Dermis blood vessel endothelial cell (primary cell): ENCODE measurements at regions not wholly inside any gene's neighbourhood (a gene's known extent, or its start where the extent isn't known, plus 50 kb on each side); places are given as distances from the start of the nearest gene placed in this dataset.
"Not testable (repeated sequence)": the region's sequence is repeated elsewhere in the genome, so short reads cannot be mapped to it uniquely, and the experiment has no call there.

Experiments
- DNase-seq: peaks from one replicate; pipeline ENCODE4 v3.0.0; 2010

DNA sequence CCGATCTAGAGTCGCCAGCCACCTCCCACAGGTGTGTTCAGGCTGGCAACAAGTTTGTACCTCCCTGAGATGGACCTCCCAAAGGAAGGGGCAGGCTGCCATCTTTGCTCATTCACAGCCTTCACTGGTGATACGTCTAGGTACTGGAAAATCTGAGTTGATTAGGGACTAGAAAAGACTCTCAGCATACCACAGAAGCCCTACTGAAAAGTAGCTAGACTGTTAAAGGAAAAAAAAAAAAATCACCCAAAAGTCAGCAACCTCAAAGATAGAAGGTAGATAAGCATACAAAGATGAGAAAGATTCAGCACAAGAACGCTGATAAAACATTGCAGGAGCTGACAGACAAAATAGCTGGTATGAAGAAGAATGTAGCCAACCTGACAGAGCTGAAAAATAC lies 128.6 kb upstream of the WDR75 start:
- no peak for DNase-seq

DNA sequence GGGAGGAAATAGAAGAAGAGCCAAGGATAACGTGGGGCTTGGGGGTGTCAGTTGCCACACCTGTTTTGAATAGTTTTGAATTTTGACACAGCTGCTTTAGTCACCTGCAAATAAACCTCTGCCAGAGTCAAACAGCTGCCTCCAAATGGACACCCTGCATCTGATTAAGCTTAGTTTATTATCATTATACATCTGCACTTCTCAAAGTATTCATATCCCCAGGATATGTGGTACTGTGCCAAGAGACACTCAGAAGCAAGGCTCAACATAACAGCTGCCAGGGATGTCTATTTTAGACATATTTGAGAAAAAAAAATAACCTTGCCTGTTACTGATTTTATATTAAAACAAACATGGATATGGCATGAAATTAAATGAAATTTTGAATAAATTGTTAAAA lies 122.5 kb upstream of the WDR75 start:
- DNase-seq: no peak

DNA sequence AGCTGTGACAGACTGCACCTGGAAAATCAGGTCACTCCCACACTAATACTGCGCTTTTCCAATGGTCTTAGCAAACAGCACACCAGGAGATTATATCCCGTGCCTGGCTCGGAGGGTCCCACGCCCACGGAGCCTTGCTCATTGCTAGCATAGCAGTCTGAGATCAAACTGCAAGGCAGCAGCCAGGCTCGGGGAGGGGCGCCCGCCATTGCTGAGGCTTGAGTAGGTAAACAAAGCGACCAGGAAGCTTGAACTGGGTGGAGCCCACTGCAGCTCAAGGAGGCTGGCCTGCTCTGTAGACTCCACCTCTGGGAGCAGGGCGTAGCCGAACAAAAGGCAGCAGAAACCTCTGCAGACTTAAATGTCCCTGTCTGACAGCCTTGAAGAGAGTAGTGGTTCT lies 121.8 kb upstream of the WDR75 start:
- not testable (repeated sequence) for DNase-seq

DNA sequence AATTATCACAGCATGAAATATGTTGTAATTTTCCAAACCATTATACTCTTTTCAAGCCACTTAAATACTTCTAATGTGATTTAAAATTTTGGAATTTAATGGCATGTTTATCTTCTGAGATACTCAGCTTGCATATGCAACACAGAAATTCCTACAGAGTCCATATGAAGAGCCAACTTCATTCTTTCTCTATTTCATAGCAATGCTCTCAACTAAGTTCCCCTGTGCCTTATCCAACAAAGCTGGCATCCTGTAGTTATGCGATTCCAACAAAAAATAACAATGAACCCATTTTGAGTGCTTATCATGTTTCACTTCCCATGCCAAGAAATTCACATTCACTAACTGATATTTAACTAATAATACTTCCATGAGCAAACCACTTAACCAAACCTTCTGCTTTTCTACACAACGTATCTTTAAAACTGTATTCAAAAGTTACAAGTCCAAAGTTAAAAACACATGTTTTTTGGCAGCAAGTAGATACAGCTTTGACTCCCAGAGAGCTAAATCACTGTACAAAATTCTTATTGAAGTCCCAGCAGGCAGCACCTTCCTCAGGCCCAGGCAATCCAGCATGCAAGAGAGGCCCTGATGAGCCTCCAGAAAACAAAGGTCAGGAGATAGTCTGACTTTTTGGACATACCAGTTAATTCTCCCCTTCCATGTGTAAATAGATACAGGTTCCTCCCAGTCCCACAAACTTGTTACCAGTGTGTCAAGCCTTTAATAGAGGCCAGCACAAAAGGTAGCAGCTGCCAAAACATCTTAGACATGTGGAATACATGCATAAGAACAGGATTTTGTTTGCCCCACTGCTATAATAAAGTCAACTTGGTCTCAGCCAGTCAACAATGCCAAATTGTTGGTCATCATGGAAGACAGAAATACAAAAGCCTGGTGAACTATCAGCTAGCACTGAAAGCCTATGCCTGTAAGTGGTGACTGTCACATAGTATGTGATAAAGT lies 113.1 kb upstream of the WDR75 start:
- DNase-seq: peak; percentile 53

DNA sequence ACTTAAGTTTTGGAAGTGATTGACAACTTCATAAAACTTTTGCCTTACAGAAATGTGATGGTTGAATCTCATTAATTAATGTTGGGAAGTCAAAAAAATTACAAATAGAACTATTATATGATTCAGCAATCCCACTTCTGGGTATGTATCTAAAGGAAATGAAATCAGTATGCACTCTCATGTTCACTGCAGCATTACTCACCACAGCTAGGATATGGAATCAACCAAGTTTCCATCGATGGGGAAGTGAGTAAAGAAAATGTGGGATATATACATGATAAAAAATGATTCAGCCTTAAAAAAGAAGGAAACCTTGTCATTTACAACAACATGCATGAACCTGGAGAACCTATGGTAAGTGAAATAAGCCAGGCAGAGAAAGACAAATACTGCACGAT lies 112.4 kb upstream of the WDR75 start:
- peak; percentile 80 for DNase-seq

DNA sequence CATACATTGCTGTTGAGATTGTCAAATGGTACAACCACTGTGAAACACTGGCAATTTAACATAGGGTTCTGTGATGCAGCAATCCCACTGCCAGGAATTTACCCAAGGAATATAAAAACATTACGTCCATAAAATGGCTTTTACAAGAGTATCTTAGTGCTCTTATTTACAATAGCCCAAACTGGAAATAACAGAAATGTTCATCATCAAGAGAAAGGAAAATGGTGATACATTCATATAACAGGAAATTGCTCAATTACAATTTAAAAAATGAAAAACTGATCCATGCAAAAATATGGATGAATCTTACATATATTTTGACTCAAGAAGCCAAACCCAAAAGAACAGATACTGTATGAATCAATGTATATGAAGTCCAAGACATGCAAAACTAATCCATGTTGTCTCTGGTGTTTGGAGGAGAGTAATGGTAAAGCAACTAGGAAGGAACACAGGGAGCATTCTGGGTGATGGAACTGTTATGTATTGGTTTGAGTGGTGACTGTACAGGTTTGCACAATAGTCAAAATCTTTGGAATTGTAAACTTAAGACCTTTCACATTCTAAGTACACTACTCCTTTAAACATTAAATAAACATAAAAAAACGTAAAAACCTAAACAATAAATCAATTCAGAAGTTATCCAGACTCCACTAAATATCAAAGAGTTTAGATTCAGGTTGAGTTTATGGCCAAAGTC lies 104.8 kb upstream of the WDR75 start:
- DNase-seq: no peak

DNA sequence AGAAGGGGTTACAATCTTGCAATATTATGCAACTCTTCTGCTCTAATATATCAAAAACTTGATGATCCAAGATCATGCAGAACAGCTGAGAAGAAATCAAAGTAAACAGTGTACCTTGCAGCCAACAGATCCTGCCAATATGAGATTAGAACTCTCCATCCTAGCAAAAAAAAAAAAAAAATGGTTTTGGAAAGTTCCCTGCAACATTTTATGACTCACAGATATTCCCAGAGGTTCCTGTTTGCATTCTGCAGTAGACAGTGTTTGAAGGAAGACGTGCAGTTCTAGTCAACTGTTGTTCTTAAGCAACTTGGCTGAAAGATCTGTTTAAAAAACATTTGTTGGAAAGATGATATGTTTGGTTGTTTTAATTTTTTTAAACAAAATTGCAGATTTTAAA lies 103.6 kb upstream of the WDR75 start:
- DNase-seq: peak; percentile 22

DNA sequence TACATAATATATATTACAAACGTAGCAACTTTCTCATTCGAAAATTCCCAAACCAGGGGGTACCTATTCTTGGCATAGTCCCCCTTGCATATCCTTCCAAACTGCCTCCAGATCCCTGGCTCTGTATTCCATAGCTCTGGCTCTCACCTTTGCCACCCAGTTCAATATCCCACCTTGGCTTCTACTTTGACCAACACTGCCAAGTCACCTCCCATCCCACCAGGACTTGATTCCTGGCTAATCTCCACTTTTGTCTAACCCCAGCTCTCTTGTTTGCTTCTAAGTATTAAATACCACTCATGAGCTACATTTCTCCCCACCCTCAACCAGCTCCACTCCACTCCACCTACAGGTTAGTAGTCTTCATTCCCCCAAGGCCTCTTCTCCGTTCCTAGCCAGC lies 103.2 kb upstream of the WDR75 start:
- DNase-seq: no peak

DNA sequence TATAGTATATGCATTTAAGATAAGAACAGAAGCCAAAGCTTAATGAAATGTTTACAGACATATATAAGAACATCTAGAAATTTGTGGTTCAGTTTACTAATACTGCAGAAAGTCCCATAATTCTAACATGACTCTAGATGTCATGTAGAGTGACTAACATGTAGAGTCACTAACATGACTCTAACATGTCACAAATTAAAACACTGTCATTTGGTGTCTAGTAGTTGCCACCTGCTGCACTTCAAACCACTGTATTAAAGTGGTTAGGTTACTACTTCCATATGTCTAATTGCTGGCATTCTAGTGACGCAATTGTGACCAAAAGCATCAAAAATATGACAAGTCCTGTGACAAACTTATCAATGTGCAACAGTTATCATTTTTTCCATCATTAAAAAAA lies 100.2 kb upstream of the WDR75 start:
- DNase-seq: no peak

DNA sequence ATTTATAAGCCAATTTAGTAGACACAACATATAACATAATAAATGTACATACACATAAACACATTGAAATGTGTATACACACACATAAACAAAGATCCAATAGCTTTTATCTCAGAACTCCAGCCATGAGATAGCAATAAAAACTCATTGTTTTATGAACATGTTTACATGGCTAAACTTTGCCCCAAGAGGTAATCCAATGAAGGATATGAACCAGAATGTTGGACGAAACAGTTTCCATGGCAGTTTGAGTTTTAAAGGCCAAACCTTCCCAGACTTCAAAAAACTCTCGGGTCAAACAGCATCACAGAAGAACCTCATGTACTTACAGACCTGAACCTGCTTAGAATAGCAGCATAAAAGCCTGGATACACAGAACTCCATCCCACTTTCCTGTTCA lies 97.2 kb upstream of the WDR75 start:
- DNase-seq: no peak

DNA sequence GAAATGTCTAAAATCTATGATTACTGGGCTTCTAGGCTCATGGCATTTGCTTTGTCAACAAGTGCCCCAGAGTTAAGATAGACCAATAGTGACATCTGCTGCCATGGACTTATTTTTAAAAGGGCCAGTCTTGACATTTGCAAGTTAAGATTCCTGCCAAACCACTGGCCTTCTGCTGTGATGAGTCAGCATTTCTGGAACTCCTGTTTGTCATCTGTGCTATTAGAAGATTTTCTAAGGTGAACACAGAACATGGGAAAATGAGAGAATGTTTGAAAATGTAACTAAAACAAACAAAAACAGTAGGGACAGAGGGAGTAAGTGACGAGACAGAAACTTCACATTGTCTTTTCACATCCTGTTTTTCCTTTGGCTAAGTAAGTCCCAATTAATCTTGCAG lies 93.7 kb upstream of the WDR75 start:
- DNase-seq: peak; percentile 71

DNA sequence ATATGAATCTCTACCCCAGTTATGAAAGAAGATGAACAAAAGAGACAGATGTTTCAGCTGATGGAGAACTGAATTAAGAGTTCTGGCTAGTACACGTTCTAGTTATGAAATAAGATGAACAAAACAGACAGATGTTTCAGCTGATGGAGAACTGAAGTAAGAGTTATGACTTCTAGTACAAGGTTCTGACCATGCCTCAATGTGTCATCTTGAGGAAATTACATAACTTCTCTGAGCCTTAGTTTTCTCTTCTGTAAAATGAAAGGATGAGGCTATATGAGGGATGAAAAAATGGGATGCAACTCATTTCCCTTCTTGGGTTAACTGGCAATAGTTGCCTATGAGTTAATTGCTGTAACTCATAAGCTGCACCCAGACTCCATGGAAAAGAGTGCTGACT lies 92.9 kb upstream of the WDR75 start:
- no peak for DNase-seq

DNA sequence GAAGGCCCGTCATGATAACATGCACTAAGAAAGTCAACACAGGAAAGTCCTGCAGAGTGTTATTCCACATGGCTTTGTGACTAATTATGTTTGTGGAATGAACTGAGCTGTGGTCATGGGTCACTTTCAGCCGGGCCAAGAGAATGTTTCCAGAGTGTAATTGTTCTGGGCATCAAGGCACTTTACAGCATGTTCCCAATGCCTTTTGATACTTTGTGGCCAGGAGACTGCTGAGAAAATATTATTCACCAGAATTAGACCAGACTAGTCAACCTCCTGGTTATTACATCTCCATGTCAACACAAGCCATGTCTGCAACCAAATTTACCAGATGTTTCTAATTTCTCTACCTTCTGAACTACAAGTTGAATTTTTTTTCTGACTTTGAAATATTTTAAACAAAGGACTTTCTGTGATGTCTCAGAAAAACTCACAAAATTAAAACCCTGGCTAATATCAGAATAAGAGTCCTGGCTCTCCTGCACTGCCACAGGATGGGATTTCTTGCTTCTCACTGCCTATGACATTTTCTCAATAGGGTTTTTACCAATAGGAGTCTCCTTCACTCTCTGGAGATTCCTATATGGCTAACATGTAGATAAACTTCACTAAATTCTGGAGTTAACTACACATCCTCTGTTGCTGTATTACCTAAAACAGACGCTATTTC lies 90.6 kb upstream of the WDR75 start:
- DNase-seq: peak; percentile 60

DNA sequence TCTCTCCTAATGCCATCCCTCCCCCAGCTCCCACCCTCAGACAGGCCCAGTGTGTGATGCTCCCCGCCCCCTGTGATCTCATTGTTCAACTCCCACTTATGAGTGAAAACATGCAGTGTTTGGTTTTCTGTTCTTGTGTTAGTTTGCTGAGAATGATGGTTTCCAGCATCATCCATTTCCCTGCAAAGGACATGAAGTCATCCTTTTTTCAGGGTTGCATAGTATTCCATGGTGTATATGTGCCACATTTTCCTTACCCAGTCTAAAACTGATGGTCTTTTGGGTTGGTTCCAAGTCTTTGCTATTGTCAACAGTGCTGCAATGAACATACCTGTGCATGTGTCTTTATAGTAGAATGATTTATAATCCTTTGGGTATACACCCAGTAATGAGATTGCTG lies 89.3 kb upstream of the WDR75 start:
- DNase-seq: not testable (repeated sequence)

DNA sequence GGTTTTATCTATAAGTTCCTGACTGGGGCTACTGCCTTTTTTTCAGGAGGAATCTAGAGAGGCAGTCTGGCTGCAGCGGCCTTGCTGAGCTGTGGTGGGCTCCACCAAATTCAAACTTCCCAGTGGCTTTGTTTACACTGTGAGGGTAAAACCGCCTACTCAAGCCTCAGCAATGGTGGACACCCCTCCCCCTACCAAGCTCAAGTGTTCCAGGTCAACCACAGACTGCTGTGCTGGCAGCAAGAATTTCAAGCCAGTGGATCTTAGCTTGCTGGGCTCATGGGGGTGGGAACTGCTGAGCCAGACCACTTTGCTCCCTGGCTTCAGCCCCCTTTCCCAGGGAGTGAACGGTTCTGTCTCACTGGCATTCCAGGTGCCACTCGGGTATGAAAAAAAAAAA lies 83.9 kb upstream of the WDR75 start:
- not testable (repeated sequence) for DNase-seq

DNA sequence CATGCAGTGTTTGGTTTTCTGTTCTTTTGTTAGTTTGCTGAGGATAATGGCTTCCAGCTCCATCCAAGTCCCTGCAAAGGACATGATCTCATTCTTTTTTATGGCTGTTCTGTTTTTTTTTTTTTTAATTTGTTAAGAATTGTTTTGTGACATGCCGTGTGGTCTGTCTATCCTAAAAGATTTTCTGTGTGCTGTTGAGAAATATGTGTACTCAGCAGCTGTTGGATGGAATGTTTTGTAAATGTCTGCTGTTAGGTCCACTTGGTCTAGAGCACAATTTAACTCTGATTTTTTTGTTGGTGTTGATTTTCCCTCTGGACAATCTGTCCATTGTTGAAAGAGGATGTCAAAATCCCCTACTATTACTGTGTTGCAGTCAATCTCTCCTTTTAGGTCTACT lies 80.4 kb upstream of the WDR75 start:
- DNase-seq: no peak

DNA sequence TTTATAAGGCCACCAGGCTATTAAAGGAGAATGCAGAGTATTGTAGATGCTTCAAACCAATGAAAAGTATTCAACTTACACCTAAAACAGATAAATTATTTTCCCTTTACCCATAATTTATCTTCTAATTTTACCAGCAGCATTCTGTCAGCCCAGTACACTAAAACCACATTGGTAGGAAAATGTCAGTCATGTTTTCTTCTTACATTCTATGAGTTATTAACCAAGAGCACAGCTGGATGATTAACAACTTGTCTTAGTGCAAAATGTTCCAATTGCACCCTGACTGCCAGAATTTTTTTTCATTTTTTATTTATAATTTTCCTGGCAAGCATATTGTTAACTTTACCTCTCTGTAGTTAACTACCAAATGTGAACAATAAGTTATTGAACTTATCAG lies 79.0 kb upstream of the WDR75 start:
- DNase-seq: no peak

DNA sequence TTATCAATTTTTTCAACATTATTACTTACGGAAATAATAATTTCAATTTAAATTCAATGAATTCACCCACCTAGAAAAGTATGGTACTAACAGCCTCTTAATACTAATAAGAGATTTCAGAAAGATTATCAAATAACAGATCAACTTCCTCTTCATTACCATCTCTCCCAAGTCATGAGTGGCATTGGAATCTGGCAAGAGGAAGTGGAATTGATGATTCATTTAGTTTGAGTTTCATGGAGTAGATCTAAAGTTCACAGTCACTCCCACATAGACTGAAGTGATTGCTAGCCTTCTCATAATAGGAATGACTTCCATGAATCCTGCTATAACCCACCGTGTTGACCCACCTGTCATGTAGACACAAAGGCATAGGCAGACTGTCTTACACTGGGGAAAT lies 77.7 kb upstream of the WDR75 start:
- DNase-seq: peak; percentile 69

DNA sequence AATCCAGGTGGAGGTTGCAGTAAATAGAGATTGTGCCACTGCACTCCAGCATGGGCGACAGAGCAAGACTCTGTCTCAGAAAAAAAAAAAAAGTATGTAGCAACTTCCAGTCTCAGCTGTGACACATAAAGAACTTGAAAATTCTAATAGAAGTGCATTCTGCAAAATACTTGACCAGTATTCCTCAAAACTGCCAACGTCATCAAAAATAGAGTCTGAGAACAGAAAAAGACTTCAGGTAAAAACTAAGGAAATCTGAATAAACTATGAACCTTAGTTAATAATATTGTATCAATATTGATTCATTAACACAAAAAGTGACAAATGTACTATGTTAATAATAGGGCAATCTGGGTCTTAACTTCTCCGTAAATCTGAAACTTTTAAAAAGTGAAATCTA lies 76.7 kb upstream of the WDR75 start:
- DNase-seq: no peak

DNA sequence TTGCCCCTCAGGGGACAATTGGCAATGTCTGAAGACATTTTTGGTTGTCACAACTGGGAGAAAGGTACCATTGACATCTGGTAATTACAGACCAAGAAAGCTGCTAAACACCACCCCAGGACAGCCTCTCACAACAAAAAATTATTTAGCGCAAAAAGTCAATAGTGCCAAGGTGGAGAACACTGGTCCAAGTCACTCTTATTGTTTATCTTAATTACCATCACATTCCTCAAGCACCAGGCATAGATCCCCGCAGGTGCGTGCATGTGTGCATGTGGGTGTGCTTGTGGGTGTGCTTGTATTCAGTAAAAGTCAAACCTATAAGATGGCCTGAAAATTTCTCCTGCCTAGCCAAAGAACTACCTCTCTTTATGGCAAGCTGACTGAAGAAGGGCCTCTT lies 74.9 kb upstream of the WDR75 start:
- no peak for DNase-seq

DNA sequence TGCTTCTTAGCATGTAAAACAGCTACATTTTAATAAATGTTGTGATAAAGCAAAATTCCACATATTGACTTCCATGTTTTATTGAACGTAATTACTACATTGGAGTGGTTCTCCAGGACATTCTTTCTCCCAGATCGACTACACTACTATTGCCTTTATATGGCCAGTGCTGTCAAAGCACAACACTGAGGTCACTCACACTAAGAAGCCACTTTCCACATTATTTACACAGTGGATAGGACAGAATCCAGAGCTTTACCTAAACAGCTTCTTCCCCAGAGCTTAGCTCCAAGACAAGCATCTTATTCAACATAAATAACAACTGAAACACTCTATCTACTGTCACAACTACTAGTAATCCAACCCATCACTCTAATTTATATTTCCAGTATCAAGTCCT lies 73.9 kb upstream of the WDR75 start:
- no peak for DNase-seq

DNA sequence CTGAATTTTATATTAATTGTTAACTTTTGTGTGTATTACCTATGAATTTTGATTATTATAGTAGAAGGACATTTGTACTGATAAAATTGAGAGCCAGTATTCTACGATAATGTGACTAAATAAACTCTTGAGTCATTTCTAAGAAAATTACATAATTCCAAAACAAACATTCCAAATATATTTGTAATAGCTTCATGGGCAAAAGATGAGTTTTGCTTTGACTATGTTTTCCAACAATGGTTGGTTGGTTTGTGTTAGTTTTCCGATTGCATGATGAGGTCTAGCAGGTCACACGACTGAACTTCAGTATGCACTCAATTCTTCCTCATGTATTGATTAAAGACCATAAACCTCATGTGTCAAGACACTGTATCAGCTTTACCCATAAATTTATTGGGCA lies 71.7 kb upstream of the WDR75 start:
- DNase-seq: peak; percentile 55

DNA sequence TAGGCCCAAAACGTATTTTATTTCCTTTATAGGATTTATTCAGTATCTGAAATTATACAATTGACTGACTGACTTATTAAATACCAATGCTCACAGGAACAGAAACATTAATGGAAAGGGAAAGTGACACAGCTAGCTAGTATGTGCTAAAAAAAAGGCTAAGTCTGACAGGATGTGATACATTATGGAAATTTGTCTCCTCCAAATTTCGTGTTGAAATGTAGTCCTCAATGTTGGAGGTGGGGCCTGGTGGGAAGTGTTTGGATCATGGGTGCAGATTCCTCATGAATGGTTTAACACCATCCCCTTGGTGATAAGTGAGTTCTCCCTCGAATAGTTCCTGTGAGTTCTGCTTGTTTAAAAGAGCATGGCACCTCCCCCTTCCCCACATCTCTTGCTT lies 70.6 kb upstream of the WDR75 start:
- peak; percentile 69 for DNase-seq
